HG03196 (cell line): ENCODE measurements at regions not wholly inside any gene's neighbourhood (a gene's known extent, or its start where the extent isn't known, plus 50 kb on each side); places are given as distances from the start of the nearest gene placed in this dataset.

Source experiments
- ATAC-seq: cut with Tn5 transposase; IDR thresholded peaks from one replicate; pipeline ENCODE4 v1.9.1; 2021; ENCODE audit not compliant: unreplicated experiment

GRCh38 chr5:93322974-93323860 lies 257.8 kb downstream of the NR2F1-AS1 start:
- ATAC-seq, result no peak

DNA sequence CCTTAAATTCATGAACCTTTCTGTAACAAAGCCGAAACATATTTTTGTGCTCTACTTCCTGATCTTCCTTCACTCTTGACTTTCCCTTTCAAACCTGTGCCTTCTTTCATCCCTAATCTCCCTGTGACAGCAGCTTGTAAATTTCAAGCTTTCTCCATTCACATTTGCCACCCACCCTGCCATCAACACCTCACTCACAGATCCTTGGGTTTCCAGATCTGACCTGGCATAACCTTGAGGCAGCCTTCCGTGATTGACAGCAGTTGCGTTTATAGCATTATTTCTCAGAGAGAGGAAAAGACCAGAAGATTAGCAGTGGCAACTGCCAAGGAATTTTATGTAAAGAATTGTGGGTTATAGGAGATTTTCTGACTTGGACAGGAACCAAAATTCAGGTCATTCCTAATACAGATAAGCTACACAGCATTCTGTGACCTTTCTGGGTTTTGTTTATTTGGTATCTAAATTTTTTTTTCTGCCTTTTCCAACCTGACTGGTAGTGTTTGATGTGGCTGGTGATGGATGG lies 260.0 kb downstream of the NR2F1-AS1 start:
- ATAC-seq, result no peak

GRCh38 chr5:93313672-93314071 lies 267.3 kb downstream of the NR2F1-AS1 start:
- no peak for ATAC-seq

GRCh38 chr5:93311881-93312280 lies 269.1 kb downstream of the NR2F1-AS1 start:
- no peak for ATAC-seq

GRCh38 chr5:93307557-93307956 lies 273.5 kb downstream of the NR2F1-AS1 start:
- no peak for ATAC-seq

- no peak for ATAC-seq
Measured at GRCh38 chr5:93305984-93306383, 275.0 kb downstream of the NR2F1-AS1 start.

- ATAC-seq, result no peak
Measured at GRCh38 chr5:93304456-93305250, 276.4 kb downstream of the NR2F1-AS1 start.

DNA sequence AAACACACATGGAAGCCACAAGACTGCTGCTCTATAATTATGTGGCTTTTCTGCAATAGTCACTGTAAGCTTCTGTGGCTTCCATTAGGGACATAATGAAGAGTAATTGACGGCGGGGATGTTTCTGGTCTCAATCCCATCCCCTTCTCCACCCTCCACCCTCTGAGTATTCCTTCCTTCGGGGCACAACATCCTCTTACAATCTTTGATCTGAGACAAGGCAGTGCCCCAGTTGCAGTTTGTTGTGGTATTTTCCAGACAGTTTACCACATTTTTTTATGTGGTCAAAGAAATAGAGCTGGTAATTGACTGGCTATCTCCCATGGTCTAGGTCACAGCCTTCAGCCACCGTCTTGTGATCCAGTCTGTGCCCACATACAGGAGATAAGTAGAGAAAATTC lies 277.7 kb downstream of the NR2F1-AS1 start:
- no peak for ATAC-seq

GRCh38 chr5:93302711-93303110 lies 278.3 kb downstream of the NR2F1-AS1 start:
- ATAC-seq, result no peak

GRCh38 chr5:93300945-93301344 lies 280.1 kb downstream of the NR2F1-AS1 start:
- ATAC-seq, result no peak

DNA sequence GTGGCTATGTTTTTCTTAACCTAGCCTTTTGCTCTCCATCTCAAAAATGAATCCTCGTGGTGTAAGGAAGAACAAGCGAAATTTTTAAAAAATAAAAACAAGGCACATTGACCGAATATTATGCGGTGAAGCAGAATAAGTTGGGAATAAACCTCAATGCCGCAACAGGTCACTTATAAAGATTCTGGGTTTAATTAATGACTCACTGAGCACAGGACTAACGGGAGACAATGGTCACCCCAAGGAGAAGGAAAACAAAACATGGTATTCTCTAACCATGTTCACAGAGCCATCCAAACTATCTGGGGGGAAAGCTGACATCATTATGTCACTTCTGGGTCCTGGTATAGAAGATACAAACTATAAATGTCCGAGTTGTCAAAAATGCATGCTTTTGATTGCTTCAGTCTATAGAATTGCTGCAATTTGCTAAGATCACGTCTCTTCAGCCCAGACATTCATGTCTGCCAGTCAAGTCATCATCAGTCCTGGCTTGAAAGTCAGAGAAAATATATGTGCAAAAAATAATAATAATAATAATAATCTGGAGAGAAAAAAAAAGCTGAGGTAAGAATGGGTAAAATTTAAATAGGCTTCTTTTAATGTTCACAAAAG lies 280.6 kb downstream of the NR2F1-AS1 start:
- ATAC-seq, result no peak

- no peak for ATAC-seq
Measured at GRCh38 chr5:93299681-93300308, 281.2 kb downstream of the NR2F1-AS1 start.

DNA sequence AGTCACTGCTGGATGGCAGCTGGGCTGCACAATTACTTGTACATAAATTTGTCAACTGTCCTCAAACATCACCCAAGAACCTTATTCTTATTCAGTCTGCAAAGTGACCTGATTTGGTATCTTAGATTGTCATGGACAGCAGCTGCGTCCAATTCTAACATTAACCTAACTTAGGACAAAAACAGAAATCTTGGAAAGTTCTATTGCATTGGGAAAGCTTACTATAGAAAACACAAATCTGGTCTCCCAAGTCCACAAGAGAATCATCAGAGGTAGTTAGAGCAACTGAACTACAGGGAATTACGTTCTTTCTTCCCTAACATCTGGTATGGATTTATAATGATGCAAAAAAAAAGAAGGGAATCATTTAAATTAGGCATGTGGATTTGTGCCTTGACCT lies 283.9 kb downstream of the NR2F1-AS1 start:
- ATAC-seq, result no peak

DNA sequence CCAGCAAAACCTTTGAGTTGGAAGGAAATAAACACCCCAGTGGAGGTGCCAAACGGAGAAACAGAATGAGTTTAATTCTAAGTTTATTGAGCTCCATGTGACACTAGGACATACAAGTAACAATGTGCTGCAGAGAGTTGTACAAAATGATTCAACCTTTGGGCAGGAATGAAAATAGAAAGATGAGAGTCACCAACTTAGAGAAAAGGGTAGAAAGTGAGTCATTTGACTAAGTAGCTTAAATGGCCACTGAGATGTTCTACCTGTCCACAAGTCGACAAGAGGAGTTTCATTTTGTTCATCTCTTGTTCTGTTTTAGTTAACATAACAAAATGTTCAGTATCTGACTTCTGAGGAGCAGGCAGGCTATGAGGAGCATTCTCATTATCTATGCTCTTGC lies 284.7 kb downstream of the NR2F1-AS1 start:
- no peak for ATAC-seq

DNA sequence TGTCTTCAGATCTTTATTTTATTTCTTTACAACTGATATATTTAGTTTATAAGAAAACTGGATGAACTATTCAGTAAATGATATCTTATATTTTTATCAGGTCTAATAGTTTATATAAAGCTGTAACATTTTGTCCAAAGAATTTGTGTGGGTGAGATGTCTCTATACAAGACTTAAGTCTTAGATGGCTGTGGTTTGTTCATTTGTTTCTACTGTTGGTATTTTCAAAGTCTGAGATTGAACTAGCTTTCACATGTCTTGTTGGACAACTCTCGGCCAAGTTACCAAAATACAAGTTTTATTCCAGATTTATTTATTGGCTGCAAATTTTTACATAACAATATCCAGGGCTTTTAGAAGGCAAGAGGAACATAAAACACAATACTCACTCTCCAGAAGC lies 286.0 kb downstream of the NR2F1-AS1 start:
- ATAC-seq, result no peak

- ATAC-seq, result no peak
Measured at GRCh38 chr5:93294199-93294598, 286.8 kb downstream of the NR2F1-AS1 start.

GRCh38 chr5:93289942-93290341 lies 291.1 kb downstream of the NR2F1-AS1 start:
- ATAC-seq, result no peak

DNA sequence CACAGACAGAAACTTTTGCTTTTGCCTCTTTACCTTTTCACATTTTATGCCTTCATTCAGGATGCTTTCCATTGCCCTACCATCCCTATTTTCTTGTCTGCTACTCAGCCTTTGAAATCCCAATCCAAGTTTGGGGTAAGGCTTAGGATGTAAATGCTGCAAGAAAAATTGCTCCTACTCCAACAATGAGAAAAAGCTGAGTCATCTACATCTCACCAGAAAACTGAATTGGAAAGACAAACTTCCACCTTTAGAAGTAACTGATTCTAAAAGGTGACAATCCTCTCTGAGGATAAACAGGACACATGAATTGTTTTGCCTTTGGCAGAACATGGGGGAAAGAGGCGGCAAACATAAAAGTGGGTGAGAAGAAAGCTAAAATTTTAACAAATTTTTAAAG lies 295.6 kb downstream of the NR2F1-AS1 start:
- ATAC-seq, result no peak

DNA sequence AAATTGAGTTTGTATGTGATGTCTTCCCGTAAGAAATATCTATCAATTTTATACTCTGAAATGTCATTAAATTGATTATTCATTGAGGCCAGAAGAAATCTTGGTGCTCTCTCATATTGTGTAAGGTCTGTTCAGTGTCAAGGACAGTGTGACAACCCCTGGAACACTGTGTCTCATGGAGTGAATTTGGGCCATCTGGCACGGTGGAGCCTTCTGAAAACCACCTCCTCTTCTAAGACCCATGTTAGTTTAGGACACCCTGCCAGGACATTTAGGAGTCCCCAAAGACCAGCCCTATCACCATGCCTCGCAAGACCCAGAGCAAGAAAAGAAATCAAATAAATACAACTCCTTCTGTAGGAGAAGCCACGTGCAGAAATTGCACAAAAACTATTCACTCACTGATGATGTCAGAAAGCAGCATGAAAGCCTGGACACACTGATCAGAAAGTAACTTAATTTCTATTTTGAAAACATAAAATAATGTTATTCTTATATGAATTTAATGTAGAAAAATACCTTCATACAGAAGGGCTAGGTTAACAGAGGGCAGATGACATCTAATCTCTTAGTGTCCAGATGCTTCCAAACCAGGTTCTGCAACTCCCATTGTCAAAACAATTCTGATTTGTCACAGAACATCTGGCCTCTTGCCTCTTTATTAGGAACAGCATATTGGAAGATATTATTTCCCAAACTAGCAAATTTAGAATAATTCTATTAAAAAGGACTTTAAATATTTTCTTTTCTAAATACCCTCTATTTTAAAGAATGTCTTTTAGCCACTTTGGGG lies 298.8 kb downstream of the NR2F1-AS1 start:
- no peak for ATAC-seq

- ATAC-seq, result no peak
Measured at GRCh38 chr5:93280518-93280917, 300.5 kb downstream of the NR2F1-AS1 start.
